ENCODE measurements at regions not wholly inside any gene's neighbourhood (a gene's known extent, or its start where the extent isn't known, plus 50 kb on each side); places are given as distances from the start of the nearest gene placed in this dataset.

DNA sequence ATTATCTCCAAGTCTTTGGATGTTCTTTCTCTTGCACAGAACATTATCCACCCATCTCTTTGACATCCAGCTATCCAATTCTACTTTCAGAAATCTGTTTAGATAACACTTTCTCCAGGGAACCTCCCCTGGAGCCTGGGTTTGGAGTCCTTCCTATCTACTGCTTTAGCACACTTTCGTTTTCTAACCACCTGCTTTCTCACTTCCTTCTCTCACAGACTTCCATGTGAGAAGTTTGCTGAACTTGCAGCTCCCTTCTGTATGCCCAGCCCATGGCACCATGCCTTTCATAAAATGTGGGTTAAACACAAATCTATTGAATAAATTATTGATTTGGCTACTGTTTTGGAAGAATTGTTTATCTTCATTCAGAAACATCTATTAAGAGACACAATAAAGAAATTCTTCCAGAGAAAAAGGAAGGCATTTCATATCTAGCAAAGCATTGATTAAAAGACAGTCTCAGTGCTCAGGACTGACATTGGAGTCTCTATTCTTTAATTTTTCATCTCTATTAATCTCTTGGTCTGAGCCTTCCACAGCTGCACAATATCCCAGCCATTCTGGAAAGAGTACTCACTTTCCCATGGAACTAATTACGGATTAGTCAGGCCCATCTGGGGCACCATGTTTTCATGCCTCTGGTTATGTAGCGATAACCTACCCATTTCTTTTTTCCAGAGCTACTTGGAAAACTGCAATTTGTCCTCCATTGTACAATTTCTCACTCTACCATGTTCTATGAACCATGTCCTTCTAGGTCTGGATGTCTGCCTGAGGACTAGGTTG is 1077.3 kb downstream of the SORCS3 start:
- TF ChIP-seq, protein P1, sequence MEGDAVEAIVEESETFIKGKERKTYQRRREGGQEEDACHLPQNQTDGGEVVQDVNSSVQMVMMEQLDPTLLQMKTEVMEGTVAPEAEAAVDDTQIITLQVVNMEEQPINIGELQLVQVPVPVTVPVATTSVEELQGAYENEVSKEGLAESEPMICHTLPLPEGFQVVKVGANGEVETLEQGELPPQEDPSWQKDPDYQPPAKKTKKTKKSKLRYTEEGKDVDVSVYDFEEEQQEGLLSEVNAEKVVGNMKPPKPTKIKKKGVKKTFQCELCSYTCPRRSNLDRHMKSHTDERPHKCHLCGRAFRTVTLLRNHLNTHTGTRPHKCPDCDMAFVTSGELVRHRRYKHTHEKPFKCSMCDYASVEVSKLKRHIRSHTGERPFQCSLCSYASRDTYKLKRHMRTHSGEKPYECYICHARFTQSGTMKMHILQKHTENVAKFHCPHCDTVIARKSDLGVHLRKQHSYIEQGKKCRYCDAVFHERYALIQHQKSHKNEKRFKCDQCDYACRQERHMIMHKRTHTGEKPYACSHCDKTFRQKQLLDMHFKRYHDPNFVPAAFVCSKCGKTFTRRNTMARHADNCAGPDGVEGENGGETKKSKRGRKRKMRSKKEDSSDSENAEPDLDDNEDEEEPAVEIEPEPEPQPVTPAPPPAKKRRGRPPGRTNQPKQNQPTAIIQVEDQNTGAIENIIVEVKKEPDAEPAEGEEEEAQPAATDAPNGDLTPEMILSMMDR (IDR thresholded peaks at IDR 0.05; ENCODE audit: poor library complexity), result no peak
- no peak for TF ChIP-seq EZH2 (IDR thresholded peaks at IDR 0.05; ENCODE audit: borderline replicate concordance)
